ENCODE measurements at regions not wholly inside any gene's neighbourhood (a gene's known extent, or its start where the extent isn't known, plus 50 kb on each side); places are given as distances from the start of the nearest gene placed in this dataset.
A peak's percentile ranks its signal among the peaks of the same experiment; 100 is the strongest.

GRCh38 chr13:22201375-22201925 is 530.6 kb downstream of the FGF9 start:
- intact Hi-C loops (cut with DNase I; ENCODE audit: low total_unique reads): no loop called here
- no peak for DNase-seq (ENCODE audit: low spot score in 2 of 2)
- TF ChIP-seq POLR2AphosphoS5 (IDR thresholded peaks at IDR 0.05) (no peak), POLR2A (IDR thresholded peaks at IDR 0.05) (no peak), CTCF (IDR thresholded peaks at IDR 0.05) (no peak)

GRCh38 chr13:22210134-22210930 is 539.5 kb downstream of the FGF9 start:
- intact Hi-C loops (cut with DNase I; ENCODE audit: low total_unique reads): no loop called here
- DNase-seq (ENCODE audit: low spot score in 2 of 2): no peak
- H3K27ac ChIP-seq: peak overlapping the region in 1 of 2 donors; percentile 3

More at GRCh38 chr13:22201375-22201925, 530.6 kb downstream of the FGF9 start:
- Histone ChIP-seq H3K4me3 (no peak overlapping the region), H3K9me3 (no peaks in the 10 kb centered on the region), H3K27me3 (no peaks in the 10 kb centered on the region), H3K36me3 (no peaks in the 10 kb centered on the region), H3K4me1 (no peaks in the 10 kb centered on the region), H3K27ac (no peak overlapping the region)

GRCh38 chr13:22211876-22212275 is 541.0 kb downstream of the FGF9 start:
- DNase-seq (ENCODE audit: low spot score in 2 of 2): no peak
- no peaks in the 10 kb centered on the region for H3K4me1 ChIP-seq
- intact Hi-C loops (cut with DNase I; ENCODE audit: low total_unique reads): no loop called here
- no peaks in the 10 kb centered on the region for H3K27me3 ChIP-seq
- no peaks in the 10 kb centered on the region for H3K36me3 ChIP-seq
- no peaks in the 10 kb centered on the region for H3K9me3 ChIP-seq
- H3K4me3 ChIP-seq: no peak overlapping the region
- H3K27ac ChIP-seq: no peak overlapping the region
- TF ChIP-seq POLR2A (IDR thresholded peaks at IDR 0.05) (no peak), CTCF (IDR thresholded peaks at IDR 0.05) (no peak), POLR2AphosphoS5 (IDR thresholded peaks at IDR 0.05) (no peak)

More at GRCh38 chr13:22210134-22210930, 539.5 kb downstream of the FGF9 start:
- Histone ChIP-seq H3K36me3 (no peaks in the 10 kb centered on the region), H3K4me3 (no peak overlapping the region), H3K27me3 (no peaks in the 10 kb centered on the region), H3K4me1 (no peaks in the 10 kb centered on the region), H3K9me3 (no peaks in the 10 kb centered on the region)
- no peak for TF ChIP-seq POLR2AphosphoS5 (IDR thresholded peaks at IDR 0.05)
- no peak for TF ChIP-seq POLR2A (IDR thresholded peaks at IDR 0.05)
- TF ChIP-seq CTCF (IDR thresholded peaks at IDR 0.05): no peak

GRCh38 chr13:22212576-22212975 is 541.7 kb downstream of the FGF9 start:
- Histone ChIP-seq H3K9me3 (no peaks in the 10 kb centered on the region), H3K27me3 (no peaks in the 10 kb centered on the region)
- intact Hi-C loops (cut with DNase I; ENCODE audit: low total_unique reads): no loop called here

More at GRCh38 chr13:22212576-22212975, 541.7 kb downstream of the FGF9 start:
- DNase-seq (ENCODE audit: low spot score in 2 of 2): no peak
- H3K27ac ChIP-seq: no peak overlapping the region
- no peaks in the 10 kb centered on the region for H3K36me3 ChIP-seq
- H3K4me1 ChIP-seq: no peaks in the 10 kb centered on the region
- TF ChIP-seq CTCF (IDR thresholded peaks at IDR 0.05) (no peak), POLR2AphosphoS5 (IDR thresholded peaks at IDR 0.05) (no peak), POLR2A (IDR thresholded peaks at IDR 0.05) (no peak)
- H3K4me3 ChIP-seq: no peak overlapping the region
